ENCODE measurements at regions not wholly inside any gene's neighbourhood (a gene's known extent, or its start where the extent isn't known, plus 50 kb on each side); places are given as distances from the start of the nearest gene placed in this dataset.

DNA sequence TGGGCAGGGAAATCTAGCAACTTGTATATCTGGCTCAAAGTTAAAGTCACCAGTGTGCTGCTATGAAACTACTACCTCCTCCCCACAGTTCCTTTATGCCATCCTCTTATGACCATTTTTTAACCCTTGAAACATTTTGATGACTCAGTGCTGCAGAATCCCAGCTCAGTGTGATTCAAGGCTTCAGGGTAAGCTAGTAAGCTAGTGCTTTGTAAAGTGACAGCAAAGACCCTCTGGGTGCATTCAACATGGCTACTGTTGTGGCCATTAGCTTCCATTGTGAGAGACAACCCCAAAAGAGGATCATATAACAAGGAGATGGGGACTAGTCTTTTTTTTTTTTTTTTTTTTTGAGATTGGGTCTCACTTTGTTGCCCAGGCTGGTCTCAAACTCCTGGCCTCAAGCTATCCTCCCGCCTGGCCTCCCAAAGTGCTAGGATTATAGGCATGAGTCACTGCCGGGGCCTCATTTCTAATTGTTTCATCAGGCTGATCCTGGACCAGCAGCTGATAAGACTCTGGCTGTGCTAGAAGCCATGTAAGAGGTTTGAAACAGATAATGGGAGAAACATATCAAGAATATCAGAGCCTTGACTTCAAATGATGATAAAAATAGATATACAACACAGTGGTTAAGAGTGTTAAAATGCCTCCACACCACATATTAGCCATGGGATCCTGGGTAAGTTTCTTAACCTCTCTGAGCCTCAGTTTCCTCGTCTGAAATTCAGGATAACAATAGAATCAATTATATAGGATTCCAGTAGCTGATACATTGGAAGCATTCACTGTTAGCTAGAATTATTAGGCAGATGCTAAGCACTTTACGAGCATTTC lies 65.7 kb upstream of the RTN4 start:
- DNase-seq (ENCODE audit: low read depth): peak; percentile 53
- no peak overlapping the region for H3K4me3 ChIP-seq (ENCODE audit: low read length)
- TF ChIP-seq, protein P1, sequence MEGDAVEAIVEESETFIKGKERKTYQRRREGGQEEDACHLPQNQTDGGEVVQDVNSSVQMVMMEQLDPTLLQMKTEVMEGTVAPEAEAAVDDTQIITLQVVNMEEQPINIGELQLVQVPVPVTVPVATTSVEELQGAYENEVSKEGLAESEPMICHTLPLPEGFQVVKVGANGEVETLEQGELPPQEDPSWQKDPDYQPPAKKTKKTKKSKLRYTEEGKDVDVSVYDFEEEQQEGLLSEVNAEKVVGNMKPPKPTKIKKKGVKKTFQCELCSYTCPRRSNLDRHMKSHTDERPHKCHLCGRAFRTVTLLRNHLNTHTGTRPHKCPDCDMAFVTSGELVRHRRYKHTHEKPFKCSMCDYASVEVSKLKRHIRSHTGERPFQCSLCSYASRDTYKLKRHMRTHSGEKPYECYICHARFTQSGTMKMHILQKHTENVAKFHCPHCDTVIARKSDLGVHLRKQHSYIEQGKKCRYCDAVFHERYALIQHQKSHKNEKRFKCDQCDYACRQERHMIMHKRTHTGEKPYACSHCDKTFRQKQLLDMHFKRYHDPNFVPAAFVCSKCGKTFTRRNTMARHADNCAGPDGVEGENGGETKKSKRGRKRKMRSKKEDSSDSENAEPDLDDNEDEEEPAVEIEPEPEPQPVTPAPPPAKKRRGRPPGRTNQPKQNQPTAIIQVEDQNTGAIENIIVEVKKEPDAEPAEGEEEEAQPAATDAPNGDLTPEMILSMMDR (conservative IDR thresholded peaks at IDR 0.05; ENCODE audit: low read length): no peak

DNA sequence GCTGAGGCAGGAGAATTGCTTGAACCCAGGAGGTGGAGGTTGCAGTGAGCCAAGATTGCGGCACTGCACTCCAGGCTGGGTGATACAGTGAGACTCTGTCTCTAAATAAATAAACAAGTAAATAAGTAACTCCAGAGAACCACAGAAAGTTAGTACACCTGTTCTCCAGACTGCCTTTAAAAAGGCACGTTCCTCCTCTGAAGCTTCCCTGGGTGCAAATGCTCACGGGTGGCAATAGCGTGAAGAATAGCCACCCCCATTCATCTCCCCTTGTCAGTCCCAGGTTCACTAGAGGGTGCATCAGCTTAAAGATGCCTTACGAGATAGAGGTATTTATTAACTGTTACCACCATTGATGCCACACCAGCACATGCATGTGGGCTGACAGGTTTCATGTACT lies 64.3 kb upstream of the RTN4 start:
- H3K4me3 ChIP-seq (ENCODE audit: low read length): no peak overlapping the region
- TF ChIP-seq, protein P1 (conservative IDR thresholded peaks at IDR 0.05; ENCODE audit: low read length): no peak
- no peak for DNase-seq (ENCODE audit: low read depth)

DNA sequence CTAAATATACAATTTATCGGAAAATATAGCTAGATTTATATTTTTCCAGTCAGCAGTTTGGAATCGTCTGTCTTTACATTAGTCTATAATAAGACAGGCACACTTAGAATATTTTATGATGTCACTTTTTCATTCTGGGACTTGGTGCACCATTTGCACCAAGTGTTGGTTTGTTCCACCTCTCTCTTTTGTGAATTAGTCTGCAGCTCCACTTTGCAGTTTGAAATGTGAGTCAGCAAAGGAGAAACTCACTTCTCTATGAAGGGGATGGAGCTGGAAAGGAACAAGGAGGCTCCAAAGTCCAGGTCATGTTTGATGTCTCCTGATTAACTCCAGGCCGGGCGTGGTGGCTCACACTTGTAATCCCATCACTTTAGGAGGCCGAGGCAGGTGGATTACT lies 63.8 kb upstream of the RTN4 start:
- no peak overlapping the region for H3K4me3 ChIP-seq (ENCODE audit: low read length)
- TF ChIP-seq, protein P1 (conservative IDR thresholded peaks at IDR 0.05; ENCODE audit: low read length): no peak
- DNase-seq (ENCODE audit: low read depth): no peak

DNA sequence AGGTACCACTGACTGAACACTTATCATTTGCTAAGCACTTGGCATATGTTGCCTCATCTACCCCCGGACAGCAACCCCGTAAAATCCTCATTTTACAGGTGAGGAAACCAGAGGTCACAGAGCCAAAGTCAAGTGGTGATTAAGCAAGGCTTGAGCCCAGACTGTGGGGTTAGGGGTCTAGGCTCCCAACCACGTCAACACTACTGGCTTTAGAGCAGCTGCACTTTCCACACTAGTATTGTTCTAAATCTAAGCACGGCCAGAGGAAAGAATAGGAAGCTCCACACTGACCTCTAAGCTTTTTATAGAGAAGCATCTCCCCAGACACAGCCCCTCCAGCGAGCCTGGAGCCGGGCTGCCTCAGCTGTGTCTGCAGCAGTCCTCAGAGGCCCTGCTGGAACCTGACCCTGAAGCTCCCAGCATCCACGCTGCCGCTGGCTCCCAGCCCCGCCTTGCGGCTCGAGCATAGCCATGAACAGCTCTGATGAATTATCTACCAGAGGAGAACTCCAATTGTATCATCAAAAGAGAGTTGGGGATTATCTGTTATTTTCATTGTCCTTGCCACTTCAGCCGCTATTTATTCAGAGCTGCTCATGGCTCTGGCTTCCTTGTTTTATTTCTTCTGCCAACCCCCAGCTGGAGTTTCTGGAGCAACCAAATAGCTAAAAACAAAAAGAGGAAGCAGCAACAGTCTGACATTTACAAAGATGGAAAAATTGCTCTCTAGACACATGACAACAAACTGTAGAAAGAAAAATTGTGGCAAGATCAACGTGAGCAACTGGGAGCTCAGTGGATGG lies 62.2 kb upstream of the RTN4 start:
- TF ChIP-seq, protein P1 (conservative IDR thresholded peaks at IDR 0.05; ENCODE audit: low read length): peak; percentile 33
- H3K4me3 ChIP-seq (ENCODE audit: low read length): peak overlapping the region; percentile 35
- DNase-seq (ENCODE audit: low read depth): peak; percentile 80

DNA sequence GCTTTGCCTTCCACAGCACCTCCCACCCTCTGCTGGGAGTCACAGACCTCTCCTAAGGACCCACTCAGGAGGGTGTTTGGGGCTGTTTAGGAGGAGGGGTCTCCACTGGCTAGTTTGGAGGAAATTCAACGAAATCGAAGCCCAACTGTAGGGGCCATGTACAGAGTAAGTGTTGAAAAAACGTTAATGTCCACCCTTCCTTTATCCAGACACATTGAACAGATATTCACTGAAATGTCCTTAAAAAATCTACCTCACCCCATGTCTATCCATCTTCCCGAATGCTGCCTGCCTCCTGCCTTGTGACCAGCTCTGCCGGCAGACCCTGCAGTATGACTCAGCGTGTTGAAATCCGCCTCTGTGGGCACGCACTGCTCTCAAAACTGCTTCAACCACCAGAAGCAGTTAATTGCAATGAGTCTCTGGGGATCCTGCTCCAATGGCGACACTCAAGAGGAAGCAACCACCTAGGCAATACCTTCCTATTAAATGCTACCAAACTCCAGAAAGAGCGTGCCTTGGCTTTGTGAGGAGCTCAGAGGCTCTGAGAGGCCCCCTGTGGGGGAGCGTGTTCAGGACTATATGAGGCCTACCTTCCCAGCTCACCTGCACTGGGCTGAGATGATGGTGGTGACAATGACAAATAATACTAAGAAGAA lies 61.4 kb upstream of the RTN4 start:
- peak; percentile 97 for DNase-seq (ENCODE audit: low read depth)
- TF ChIP-seq, protein P1 (conservative IDR thresholded peaks at IDR 0.05; ENCODE audit: low read length): no peak
- peak overlapping the region; percentile 35 for H3K4me3 ChIP-seq (ENCODE audit: low read length)

DNA sequence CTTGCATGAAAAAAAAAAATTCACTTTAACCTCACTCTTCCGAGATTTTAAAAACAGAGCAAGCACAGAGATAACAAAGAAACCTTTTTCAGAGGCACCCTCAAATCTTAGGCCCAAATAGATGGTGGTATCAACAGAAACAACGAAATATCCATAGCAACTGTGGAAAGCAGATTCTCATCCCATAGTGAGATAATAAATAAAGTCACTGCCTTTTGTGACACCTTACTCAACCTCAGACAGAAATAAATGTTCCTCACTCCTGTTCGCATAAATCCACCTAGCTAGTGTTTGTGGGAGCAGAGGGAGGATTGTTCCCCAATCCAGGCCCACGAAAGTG lies 60.9 kb upstream of the RTN4 start:
- peak overlapping the region; percentile 14; the same call in 1 of the 2 replicates for H3K4me3 ChIP-seq (ENCODE audit: low read length)
- DNase-seq (ENCODE audit: low read depth): no peak
- TF ChIP-seq, protein P1 (conservative IDR thresholded peaks at IDR 0.05; ENCODE audit: low read length): no peak
